Gastrocnemius medialis (tissue), 4 donors: ENCODE measurements at regions not wholly inside any gene's neighbourhood (a gene's known extent, or its start where the extent isn't known, plus 50 kb on each side); places are given as distances from the start of the nearest gene placed in this dataset.

ENCODE experiments used
- ATAC-seq, 2 donors: fragments of 150-250 bp; one replicate each; pipeline ENCODE4 v1.9.1; 2016
- DNase-seq, 2 donors: peaks; one replicate each; pipeline ENCODE4 v3.0.0-alpha.2; 2019
- H3K27ac ChIP-seq, 4 donors: fragments of 200-600 bp; sonication (generic); 1 replicate in 1 of 4; 2 replicates in 3 of 4; pipeline ENCODE4 v1.5.1; 2016 to 2018; ENCODE audit warnings: mild to moderate bottlenecking in 2 of 4, moderate library complexity in 1 of 4
- H3K27me3 ChIP-seq, 3 donors: fragments of 200-600 bp; sonication (generic) in 2 of 3; 1 replicate in 1 of 3; 2 replicates in 2 of 3; pipeline versions ENCODE4 v1.5.1 to v1.6.0; 2016 to 2019; ENCODE audit warnings: mild to moderate bottlenecking in 1 of 3, moderate library complexity in 1 of 3
- H3K36me3 ChIP-seq, 2 donors: fragments of 200-600 bp; sonication (generic) in 1 of 2; one replicate each; pipeline ENCODE4 v1.5.1; 2017 to 2018
- H3K4me1 ChIP-seq, 2 donors: fragments of 200-600 bp; sonication (generic) in 1 of 2; one replicate each; pipeline ENCODE4 v1.5.1; 2016 to 2017; ENCODE audit warnings: mild to moderate bottlenecking in 2 of 2
- H3K4me3 ChIP-seq, 4 donors: fragments of 200-600 bp; sonication (generic) in 3 of 4; 1 replicate in 1 of 4; 2 replicates in 3 of 4; pipeline ENCODE4 v1.5.1; 2016 to 2019; ENCODE audit warnings: mild to moderate bottlenecking in 2 of 4
- H3K9me3 ChIP-seq, 3 donors: fragments of 200-600 bp; sonication (generic) in 2 of 3; 1 replicate in 1 of 3; 2 replicates in 2 of 3; pipeline ENCODE4 v1.5.1; 2016 to 2019
- CTCF ChIP-seq, 5 experiments: fragments of 450-650 bp in 3 of 5; fragments of 200-600 bp in 2 of 5; sonication (generic) in 2 of 5; IDR thresholded peaks in 4 of 5; conservative IDR thresholded peaks in 1 of 5; 1 replicate in 4 of 5; 2 replicates in 1 of 5; pipeline ENCODE4 v1.5.1; 2016 to 2019; ENCODE audit warnings: antibody characterized with exemption in 5 of 5, mild to moderate bottlenecking in 3 of 5, moderate library complexity in 3 of 5
- POLR2A ChIP-seq, 2 donors: fragments of 450-650 bp; IDR thresholded peaks; one replicate each; pipeline ENCODE4 v1.6.1; 2017; ENCODE audit warnings: antibody characterized with exemption in 2 of 2, mild to moderate bottlenecking in 2 of 2, moderate library complexity in 2 of 2
- in situ Hi-C, 4 donors: fragments of 200-750 bp; cut with MboI; loops; one replicate each; pipeline versions ENCODE4 v1.15.0 to v1.8.0; 2017; ENCODE audit warnings: low sequenced_read_pairs in 4 of 4
- intact Hi-C: fragments of 100-400 bp; cut with DNase I; formaldehyde crosslinking; loops from one replicate; pipeline ENCODE4 v1.15.1; 2023; ENCODE audit warnings: low total_unique reads

GRCh38 chr7:155194382-155195140, 103.1 kb upstream of the INSIG1 start:
- ATAC-seq (no peak), DNase-seq (no peak)
- intact Hi-C loops: loop anchor here (5.0 to 10.0 kb wide), 2 partner anchors 63 to 270 kb away; no protein-coding TSS in a partner anchor
- TF ChIP-seq POLR2A (IDR thresholded peaks at IDR 0.05): no peak
- TF ChIP-seq CTCF (IDR thresholded peaks at IDR 0.05 in 4 of 5, conservative IDR thresholded peaks at IDR 0.05 in 1 of 5): no peak
- Histone ChIP-seq H3K4me1 (peaks cover 0 to 3% of the 10 kb centered on the region in 2 donors), H3K27me3 (no peaks in the 10 kb centered on the region), H3K9me3 (no peaks in the 10 kb centered on the region), H3K27ac (no peak overlapping the region), H3K4me3 (no peak overlapping the region), H3K36me3 (no peaks in the 10 kb centered on the region)
- in situ Hi-C loops: loop anchor here in 2 of 4 donors (10.0 to 25.0 kb wide), 2 partner anchors 270 to 282 kb away; no protein-coding TSS in a partner anchor

GRCh38 chr7:155195939-155196523, 101.6 kb upstream of the INSIG1 start:
- TF ChIP-seq CTCF (IDR thresholded peaks at IDR 0.05 in 4 of 5, conservative IDR thresholded peaks at IDR 0.05 in 1 of 5) (no peak), POLR2A (IDR thresholded peaks at IDR 0.05) (no peak)
- Histone ChIP-seq H3K36me3 (no peaks in the 10 kb centered on the region), H3K27ac (no peak overlapping the region), H3K4me1 (no peaks in the 10 kb centered on the region), H3K4me3 (no peak overlapping the region), H3K9me3 (no peaks in the 10 kb centered on the region), H3K27me3 (no peaks in the 10 kb centered on the region)
- DNase-seq (no peak), ATAC-seq (no peak)
- in situ Hi-C loops (loop anchor here in 2 of 4 donors (10.0 to 25.0 kb wide), 2 partner anchors 271 to 284 kb away; no protein-coding TSS in a partner anchor), intact Hi-C loops (loop anchor here (10.0 kb wide), 1 partner anchor 271 kb away; no protein-coding TSS in a partner anchor)

- H3K36me3 ChIP-seq: no peaks in the 10 kb centered on the region
- in situ Hi-C loops (loop anchor here in 2 of 4 donors (10.0 to 25.0 kb wide), 2 partner anchors 274 to 286 kb away; no protein-coding TSS in a partner anchor), intact Hi-C loops (loop anchor here (10.0 kb wide), 1 partner anchor 274 kb away; no protein-coding TSS in a partner anchor)
- no peaks in the 10 kb centered on the region for H3K4me1 ChIP-seq
- DNase-seq: no peak
- H3K27ac ChIP-seq: no peak overlapping the region
- TF ChIP-seq CTCF (IDR thresholded peaks at IDR 0.05 in 4 of 5, conservative IDR thresholded peaks at IDR 0.05 in 1 of 5): no peak
- TF ChIP-seq POLR2A (IDR thresholded peaks at IDR 0.05): no peak
- ATAC-seq: no peak
- H3K4me3 ChIP-seq: no peak overlapping the region
- no peaks in the 10 kb centered on the region for H3K9me3 ChIP-seq
- H3K27me3 ChIP-seq: no peaks in the 10 kb centered on the region
Measured at GRCh38 chr7:155198196-155198892, 99.3 kb upstream of the INSIG1 start.

GRCh38 chr7:155198901-155199845, 98.5 kb upstream of the INSIG1 start:
- in situ Hi-C loops: loop anchor here in 2 of 4 donors (10.0 to 25.0 kb wide), 2 partner anchors 274 to 287 kb away; no protein-coding TSS in a partner anchor
- no peaks in the 10 kb centered on the region for H3K36me3 ChIP-seq
- no peak for TF ChIP-seq POLR2A (IDR thresholded peaks at IDR 0.05)
- TF ChIP-seq CTCF (IDR thresholded peaks at IDR 0.05 in 4 of 5, conservative IDR thresholded peaks at IDR 0.05 in 1 of 5): no peak
- no peak overlapping the region for H3K4me3 ChIP-seq
- no peaks in the 10 kb centered on the region for H3K4me1 ChIP-seq
- ATAC-seq: no peak
- H3K9me3 ChIP-seq: no peaks in the 10 kb centered on the region
- no peaks in the 10 kb centered on the region for H3K27me3 ChIP-seq
- no peak for DNase-seq
- intact Hi-C loops: loop anchor here (10.0 kb wide), 1 partner anchor 274 kb away; no protein-coding TSS in a partner anchor
- no peak overlapping the region for H3K27ac ChIP-seq
